Astrocyte (in vitro differentiated cells and primary cell): ENCODE measurements at regions not wholly inside any gene's neighbourhood (a gene's known extent, or its start where the extent isn't known, plus 50 kb on each side); places are given as distances from the start of the nearest gene placed in this dataset.
"Not testable (repeated sequence)": the region's sequence is repeated elsewhere in the genome, so short reads cannot be mapped to it uniquely, and the experiment has no call there.

ENCODE experiments used
- DNase-seq: peaks from one replicate; pipeline ENCODE4 v3.0.0-alpha.2; 2010; ENCODE audit warnings: low read depth
- FAIRE-seq: peaks from 2 replicates; lab custom pipeline; 2011; peaks lifted over from hg19 to GRCh38; lab: Jason Lieb, UNC
- H2AFZ ChIP-seq: 2 replicates; pipeline ENCODE4 v1.6.0; 2012; ENCODE audit warnings: low read depth, low read length, inconsistent platforms
- H3K27ac ChIP-seq: 2 replicates; pipeline ENCODE4 v1.5.1; 2011; ENCODE audit warnings: low read depth, low read length, inconsistent platforms
- H3K27me3 ChIP-seq: 2 replicates; pipeline ENCODE4 v1.6.0; 2011; ENCODE audit warnings: low read length, inconsistent platforms; ENCODE audit not compliant: insufficient read depth
- H3K36me3 ChIP-seq: 2 replicates; pipeline ENCODE4 v1.5.1; 2011; ENCODE audit warnings: low read length, inconsistent platforms; ENCODE audit not compliant: insufficient read depth
- H3K4me1 ChIP-seq: 2 replicates; pipeline ENCODE4 v1.5.1; 2011; ENCODE audit warnings: low read length, inconsistent platforms; ENCODE audit not compliant: insufficient read depth
- H3K4me2 ChIP-seq: 2 replicates; pipeline ENCODE4 v1.6.0; 2012; ENCODE audit warnings: low read length, inconsistent platforms
- H3K4me3 ChIP-seq: 2 replicates; pipeline ENCODE4 v1.5.1; 2011; ENCODE audit warnings: low read depth, mild to moderate bottlenecking, low read length, inconsistent platforms; ENCODE audit not compliant: insufficient read depth
- H3K79me2 ChIP-seq: 2 replicates; pipeline ENCODE4 v1.6.0; 2012; ENCODE audit warnings: mild to moderate bottlenecking, low read length, inconsistent platforms; ENCODE audit not compliant: insufficient read depth
- H3K9ac ChIP-seq: 2 replicates; pipeline ENCODE4 v1.6.0; 2012; ENCODE audit warnings: mild to moderate bottlenecking, low read length, inconsistent platforms
- H3K9me3 ChIP-seq: 2 replicates; pipeline ENCODE4 v1.5.1; 2012; ENCODE audit warnings: low read depth, mild to moderate bottlenecking, low read length, inconsistent platforms; ENCODE audit not compliant: insufficient read depth
- H4K20me1 ChIP-seq: 2 replicates; pipeline ENCODE4 v1.6.0; 2012; ENCODE audit warnings: low read length, inconsistent platforms; ENCODE audit not compliant: insufficient read depth
- H3K27ac Mint-ChIP-seq: one replicate; pipeline ENCODE4 v1.8.0; 2021; ENCODE audit warnings: mild to moderate bottlenecking, mixed read lengths; ENCODE audit not compliant: unreplicated experiment
- H3K27me3 Mint-ChIP-seq: one replicate; pipeline ENCODE4 v1.8.0; 2021; ENCODE audit warnings: low read depth, mixed read lengths; ENCODE audit not compliant: unreplicated experiment
- H3K36me3 Mint-ChIP-seq: one replicate; pipeline ENCODE4 v1.8.0; 2021; ENCODE audit warnings: low read depth, mixed read lengths; ENCODE audit not compliant: unreplicated experiment
- H3K4me1 Mint-ChIP-seq: one replicate; pipeline ENCODE4 v1.8.0; 2021; ENCODE audit warnings: low read depth, mixed read lengths; ENCODE audit not compliant: unreplicated experiment
- H3K4me3 Mint-ChIP-seq: one replicate; pipeline ENCODE4 v1.8.0; 2021; ENCODE audit warnings: mild to moderate bottlenecking, moderate library complexity, mixed read lengths; ENCODE audit not compliant: unreplicated experiment
- H3K9me3 Mint-ChIP-seq: one replicate; pipeline ENCODE4 v1.8.0; 2021; ENCODE audit warnings: mild to moderate bottlenecking, mixed read lengths; ENCODE audit not compliant: unreplicated experiment
- CTCF ChIP-seq: IDR thresholded peaks from 2 replicates; pipeline ENCODE4 v1.5.1; 2011; ENCODE audit warnings: low read depth, mild to moderate bottlenecking, inconsistent platforms, low read length, moderate library complexity; ENCODE audit not compliant: insufficient read depth
- EZH2 ChIP-seq: IDR thresholded peaks from 2 replicates; pipeline ENCODE4 v1.6.1; 2012; ENCODE audit warnings: mild to moderate bottlenecking, low read length, inconsistent platforms; ENCODE audit not compliant: insufficient read depth

- Histone ChIP-seq H3K4me2 (no peak overlapping the region), H3K4me1 (no peaks in the 10 kb centered on the region), H4K20me1 (no peaks in the 10 kb centered on the region), H3K9ac (no peak overlapping the region), H3K27ac (no peak overlapping the region), H3K9me3 (peaks cover 4% of the 10 kb centered on the region), H3K27me3 (no peaks in the 10 kb centered on the region), H3K36me3 (no peaks in the 10 kb centered on the region), H3K4me3 (no peak overlapping the region), H2AFZ (no peak overlapping the region), H3K79me2 (no peaks in the 10 kb centered on the region)
- DNase-seq (no peak), FAIRE-seq (no peak)
- Mint-ChIP-seq H3K4me3 (no peak overlapping the region), H3K36me3 (no peaks in the 10 kb centered on the region), H3K27ac (no peak overlapping the region), H3K9me3 (peaks cover 8% of the 10 kb centered on the region), H3K4me1 (no peaks in the 10 kb centered on the region), H3K27me3 (peaks cover 17% of the 10 kb centered on the region)
- TF ChIP-seq CTCF, result no peak
- no peak for TF ChIP-seq EZH2
Observed at GRCh38 chr20:5464901-5465603, 145.8 kb downstream of the GPCPD1 start.

- H3K4me1 ChIP-seq, result no peaks in the 10 kb centered on the region
- no peaks in the 10 kb centered on the region for H3K4me1 Mint-ChIP-seq
- H3K36me3 ChIP-seq, result no peaks in the 10 kb centered on the region
- DNase-seq (no peak), FAIRE-seq (no peak)
- no peaks in the 10 kb centered on the region for H4K20me1 ChIP-seq
- H3K27ac ChIP-seq, result no peak overlapping the region
- H3K27me3 Mint-ChIP-seq, result peaks cover 21% of the 10 kb centered on the region
- no peak for TF ChIP-seq CTCF
- TF ChIP-seq EZH2, result no peak
- H3K9ac ChIP-seq, result no peak overlapping the region
- no peaks in the 10 kb centered on the region for H3K36me3 Mint-ChIP-seq
- H3K27ac Mint-ChIP-seq, result no peak overlapping the region
- H3K4me3 Mint-ChIP-seq, result no peak overlapping the region
- H3K4me2 ChIP-seq, result no peak overlapping the region
- H3K9me3 ChIP-seq, result peaks cover 4% of the 10 kb centered on the region
- no peak overlapping the region for H3K4me3 ChIP-seq
- H3K79me2 ChIP-seq, result no peaks in the 10 kb centered on the region
- H3K9me3 Mint-ChIP-seq, result peaks cover 10% of the 10 kb centered on the region
- H2AFZ ChIP-seq, result no peak overlapping the region
- H3K27me3 ChIP-seq, result no peaks in the 10 kb centered on the region
Observed at GRCh38 chr20:5463007-5463686, 146.4 kb upstream of the PROKR2 start.

- FAIRE-seq, H3K4me1 ChIP-seq, DNase-seq, H3K4me3 ChIP-seq, H3K79me2 ChIP-seq, H3K9me3 Mint-ChIP-seq, H3K27ac Mint-ChIP-seq, H3K27me3 Mint-ChIP-seq, H3K9me3 ChIP-seq, H4K20me1 ChIP-seq, H3K9ac ChIP-seq, H3K27me3 ChIP-seq, H3K36me3 ChIP-seq, H3K4me1 Mint-ChIP-seq, H2AFZ ChIP-seq, H3K36me3 Mint-ChIP-seq, H3K4me2 ChIP-seq, H3K27ac ChIP-seq, H3K4me3 Mint-ChIP-seq: not testable (repeated sequence)
Observed at GRCh38 chr20:5453745-5454144, 137.0 kb upstream of the PROKR2 start.

GRCh38 chr20:5453316-5453715 is 136.6 kb upstream of the PROKR2 start:
- not testable (repeated sequence) for H3K36me3 Mint-ChIP-seq, H3K4me1 Mint-ChIP-seq, H3K4me3 ChIP-seq, DNase-seq, H3K9me3 ChIP-seq, H3K4me3 Mint-ChIP-seq, H3K27ac Mint-ChIP-seq, H3K4me2 ChIP-seq, H3K27me3 Mint-ChIP-seq, H3K4me1 ChIP-seq, H2AFZ ChIP-seq, H3K79me2 ChIP-seq, H3K9ac ChIP-seq, H3K27ac ChIP-seq, H3K36me3 ChIP-seq, H3K27me3 ChIP-seq, H4K20me1 ChIP-seq, FAIRE-seq, H3K9me3 Mint-ChIP-seq
